ENCODE measurements at regions not wholly inside any gene's neighbourhood (a gene's known extent, or its start where the extent isn't known, plus 50 kb on each side); places are given as distances from the start of the nearest gene placed in this dataset.

DNA sequence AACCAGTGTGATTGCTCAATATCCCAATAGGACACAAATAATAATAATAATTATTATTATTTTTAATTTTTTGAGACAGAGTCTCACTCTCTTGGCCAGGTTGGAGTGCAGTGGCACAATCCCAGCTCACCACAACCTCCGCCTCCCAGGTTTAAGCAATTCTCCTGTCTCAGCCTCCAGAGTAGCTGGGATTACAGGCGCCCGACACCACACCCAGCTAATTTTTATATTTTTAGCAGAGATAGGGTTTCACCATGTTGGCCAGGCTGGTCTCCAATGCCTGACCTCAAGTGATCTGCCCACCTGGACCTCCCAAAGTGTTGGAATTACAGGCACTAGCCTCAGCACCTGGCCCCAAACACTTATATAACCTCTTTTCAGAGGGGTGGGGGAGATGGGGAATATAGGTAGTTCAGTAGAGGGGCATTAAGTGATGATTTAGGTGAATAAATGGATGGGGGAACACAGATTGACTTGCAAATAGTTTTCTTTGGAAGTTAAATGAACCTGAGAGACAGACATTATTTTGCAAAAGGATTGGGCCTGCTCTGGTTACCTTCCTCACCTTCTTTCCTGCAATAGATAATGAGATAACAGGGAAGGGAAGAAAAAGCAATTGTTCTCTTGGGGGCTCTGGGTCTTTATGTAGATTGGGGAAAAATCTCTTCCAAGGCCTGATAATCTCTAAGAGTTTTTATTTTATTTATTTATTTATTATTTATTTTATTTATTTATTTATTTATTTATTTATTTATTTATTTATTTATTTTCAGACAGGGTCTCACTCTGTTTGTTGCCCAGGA, 57.7 kb downstream of the RESF1 start (continued):
- TF ChIP-seq YY1 (tag by site-specific recombination; IDR thresholded peaks at IDR 0.05), result no peak
- no peak for TF ChIP-seq ZNF121 (tag by site-specific recombination; IDR thresholded peaks at IDR 0.05)
- TF ChIP-seq ZNF324 (tag by site-specific recombination; IDR thresholded peaks at IDR 0.05), result no peak
- TF ChIP-seq ZNF23 (tag by site-specific recombination; IDR thresholded peaks at IDR 0.05; ENCODE audit: borderline replicate concordance), result no peak
- TF ChIP-seq, protein P1, sequence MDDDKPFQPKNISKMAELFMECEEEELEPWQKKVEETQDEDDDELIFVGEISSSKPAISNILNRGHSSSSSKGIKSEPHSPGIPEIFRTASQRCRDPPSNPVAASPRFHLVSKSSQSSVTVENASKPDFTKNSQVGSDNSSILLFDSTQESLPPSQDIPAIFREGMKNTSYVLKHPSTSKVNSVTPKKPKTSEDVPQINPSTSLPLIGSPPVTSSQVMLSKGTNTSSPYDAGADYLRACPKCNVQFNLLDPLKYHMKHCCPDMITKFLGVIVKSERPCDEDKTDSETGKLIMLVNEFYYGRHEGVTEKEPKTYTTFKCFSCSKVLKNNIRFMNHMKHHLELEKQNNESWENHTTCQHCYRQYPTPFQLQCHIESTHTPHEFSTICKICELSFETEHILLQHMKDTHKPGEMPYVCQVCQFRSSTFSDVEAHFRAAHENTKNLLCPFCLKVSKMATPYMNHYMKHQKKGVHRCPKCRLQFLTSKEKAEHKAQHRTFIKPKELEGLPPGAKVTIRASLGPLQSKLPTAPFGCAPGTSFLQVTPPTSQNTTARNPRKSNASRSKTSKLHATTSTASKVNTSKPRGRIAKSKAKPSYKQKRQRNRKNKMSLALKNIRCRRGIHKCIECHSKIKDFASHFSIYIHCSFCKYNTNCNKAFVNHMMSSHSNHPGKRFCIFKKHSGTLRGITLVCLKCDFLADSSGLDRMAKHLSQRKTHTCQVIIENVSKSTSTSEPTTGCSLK (tag by site-specific recombination; IDR thresholded peaks at IDR 0.05), result no peak
- TF ChIP-seq ZNF558 (tag by site-specific recombination; IDR thresholded peaks at IDR 0.05), result peak; percentile 84
- TF ChIP-seq, protein P2, sequence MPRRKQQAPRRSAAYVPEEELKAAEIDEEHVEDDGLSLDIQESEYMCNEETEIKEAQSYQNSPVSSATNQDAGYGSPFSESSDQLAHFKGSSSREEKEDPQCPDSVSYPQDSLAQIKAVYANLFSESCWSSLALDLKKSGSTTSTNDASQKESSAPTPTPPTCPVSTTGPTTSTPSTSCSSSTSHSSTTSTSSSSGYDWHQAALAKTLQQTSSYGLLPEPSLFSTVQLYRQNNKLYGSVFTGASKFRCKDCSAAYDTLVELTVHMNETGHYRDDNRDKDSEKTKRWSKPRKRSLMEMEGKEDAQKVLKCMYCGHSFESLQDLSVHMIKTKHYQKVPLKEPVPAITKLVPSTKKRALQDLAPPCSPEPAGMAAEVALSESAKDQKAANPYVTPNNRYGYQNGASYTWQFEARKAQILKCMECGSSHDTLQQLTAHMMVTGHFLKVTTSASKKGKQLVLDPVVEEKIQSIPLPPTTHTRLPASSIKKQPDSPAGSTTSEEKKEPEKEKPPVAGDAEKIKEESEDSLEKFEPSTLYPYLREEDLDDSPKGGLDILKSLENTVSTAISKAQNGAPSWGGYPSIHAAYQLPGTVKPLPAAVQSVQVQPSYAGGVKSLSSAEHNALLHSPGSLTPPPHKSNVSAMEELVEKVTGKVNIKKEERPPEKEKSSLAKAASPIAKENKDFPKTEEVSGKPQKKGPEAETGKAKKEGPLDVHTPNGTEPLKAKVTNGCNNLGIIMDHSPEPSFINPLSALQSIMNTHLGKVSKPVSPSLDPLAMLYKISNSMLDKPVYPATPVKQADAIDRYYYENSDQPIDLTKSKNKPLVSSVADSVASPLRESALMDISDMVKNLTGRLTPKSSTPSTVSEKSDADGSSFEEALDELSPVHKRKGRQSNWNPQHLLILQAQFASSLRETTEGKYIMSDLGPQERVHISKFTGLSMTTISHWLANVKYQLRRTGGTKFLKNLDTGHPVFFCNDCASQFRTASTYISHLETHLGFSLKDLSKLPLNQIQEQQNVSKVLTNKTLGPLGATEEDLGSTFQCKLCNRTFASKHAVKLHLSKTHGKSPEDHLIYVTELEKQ (tag by site-specific recombination; IDR thresholded peaks at IDR 0.05; ENCODE audit: borderline replicate concordance), result peak; percentile 14; the same call in 1 of the 2 replicates
- TF ChIP-seq REPIN1 (tag by site-specific recombination; IDR thresholded peaks at IDR 0.05; ENCODE audit: low read depth), result no peak
- TF ChIP-seq, protein P3, sequence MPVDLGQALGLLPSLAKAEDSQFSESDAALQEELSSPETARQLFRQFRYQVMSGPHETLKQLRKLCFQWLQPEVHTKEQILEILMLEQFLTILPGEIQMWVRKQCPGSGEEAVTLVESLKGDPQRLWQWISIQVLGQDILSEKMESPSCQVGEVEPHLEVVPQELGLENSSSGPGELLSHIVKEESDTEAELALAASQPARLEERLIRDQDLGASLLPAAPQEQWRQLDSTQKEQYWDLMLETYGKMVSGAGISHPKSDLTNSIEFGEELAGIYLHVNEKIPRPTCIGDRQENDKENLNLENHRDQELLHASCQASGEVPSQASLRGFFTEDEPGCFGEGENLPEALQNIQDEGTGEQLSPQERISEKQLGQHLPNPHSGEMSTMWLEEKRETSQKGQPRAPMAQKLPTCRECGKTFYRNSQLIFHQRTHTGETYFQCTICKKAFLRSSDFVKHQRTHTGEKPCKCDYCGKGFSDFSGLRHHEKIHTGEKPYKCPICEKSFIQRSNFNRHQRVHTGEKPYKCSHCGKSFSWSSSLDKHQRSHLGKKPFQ (tag by site-specific recombination; IDR thresholded peaks at IDR 0.05), result peak; percentile 38; the same call in 1 of the 2 replicates
- TF ChIP-seq, protein P4, sequence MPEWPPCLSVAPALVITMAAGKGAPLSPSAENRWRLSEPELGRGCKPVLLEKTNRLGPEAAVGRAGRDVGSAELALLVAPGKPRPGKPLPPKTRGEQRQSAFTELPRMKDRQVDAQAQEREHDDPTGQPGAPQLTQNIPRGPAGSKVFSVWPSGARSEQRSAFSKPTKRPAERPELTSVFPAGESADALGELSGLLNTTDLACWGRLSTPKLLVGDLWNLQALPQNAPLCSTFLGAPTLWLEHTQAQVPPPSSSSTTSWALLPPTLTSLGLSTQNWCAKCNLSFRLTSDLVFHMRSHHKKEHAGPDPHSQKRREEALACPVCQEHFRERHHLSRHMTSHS (tag by site-specific recombination; IDR thresholded peaks at IDR 0.05), result no peak
- TF ChIP-seq ZNF48 (tag by site-specific recombination; IDR thresholded peaks at IDR 0.05), result no peak
- peak; percentile 94 for TF ChIP-seq ZFP37 (tag by site-specific recombination; IDR thresholded peaks at IDR 0.05)
- TF ChIP-seq, protein P5, sequence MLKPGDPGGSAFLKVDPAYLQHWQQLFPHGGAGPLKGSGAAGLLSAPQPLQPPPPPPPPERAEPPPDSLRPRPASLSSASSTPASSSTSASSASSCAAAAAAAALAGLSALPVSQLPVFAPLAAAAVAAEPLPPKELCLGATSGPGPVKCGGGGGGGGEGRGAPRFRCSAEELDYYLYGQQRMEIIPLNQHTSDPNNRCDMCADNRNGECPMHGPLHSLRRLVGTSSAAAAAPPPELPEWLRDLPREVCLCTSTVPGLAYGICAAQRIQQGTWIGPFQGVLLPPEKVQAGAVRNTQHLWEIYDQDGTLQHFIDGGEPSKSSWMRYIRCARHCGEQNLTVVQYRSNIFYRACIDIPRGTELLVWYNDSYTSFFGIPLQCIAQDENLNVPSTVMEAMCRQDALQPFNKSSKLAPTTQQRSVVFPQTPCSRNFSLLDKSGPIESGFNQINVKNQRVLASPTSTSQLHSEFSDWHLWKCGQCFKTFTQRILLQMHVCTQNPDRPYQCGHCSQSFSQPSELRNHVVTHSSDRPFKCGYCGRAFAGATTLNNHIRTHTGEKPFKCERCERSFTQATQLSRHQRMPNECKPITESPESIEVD (tag by site-specific recombination; IDR thresholded peaks at IDR 0.05), result no peak
- TF ChIP-seq, protein P6, sequence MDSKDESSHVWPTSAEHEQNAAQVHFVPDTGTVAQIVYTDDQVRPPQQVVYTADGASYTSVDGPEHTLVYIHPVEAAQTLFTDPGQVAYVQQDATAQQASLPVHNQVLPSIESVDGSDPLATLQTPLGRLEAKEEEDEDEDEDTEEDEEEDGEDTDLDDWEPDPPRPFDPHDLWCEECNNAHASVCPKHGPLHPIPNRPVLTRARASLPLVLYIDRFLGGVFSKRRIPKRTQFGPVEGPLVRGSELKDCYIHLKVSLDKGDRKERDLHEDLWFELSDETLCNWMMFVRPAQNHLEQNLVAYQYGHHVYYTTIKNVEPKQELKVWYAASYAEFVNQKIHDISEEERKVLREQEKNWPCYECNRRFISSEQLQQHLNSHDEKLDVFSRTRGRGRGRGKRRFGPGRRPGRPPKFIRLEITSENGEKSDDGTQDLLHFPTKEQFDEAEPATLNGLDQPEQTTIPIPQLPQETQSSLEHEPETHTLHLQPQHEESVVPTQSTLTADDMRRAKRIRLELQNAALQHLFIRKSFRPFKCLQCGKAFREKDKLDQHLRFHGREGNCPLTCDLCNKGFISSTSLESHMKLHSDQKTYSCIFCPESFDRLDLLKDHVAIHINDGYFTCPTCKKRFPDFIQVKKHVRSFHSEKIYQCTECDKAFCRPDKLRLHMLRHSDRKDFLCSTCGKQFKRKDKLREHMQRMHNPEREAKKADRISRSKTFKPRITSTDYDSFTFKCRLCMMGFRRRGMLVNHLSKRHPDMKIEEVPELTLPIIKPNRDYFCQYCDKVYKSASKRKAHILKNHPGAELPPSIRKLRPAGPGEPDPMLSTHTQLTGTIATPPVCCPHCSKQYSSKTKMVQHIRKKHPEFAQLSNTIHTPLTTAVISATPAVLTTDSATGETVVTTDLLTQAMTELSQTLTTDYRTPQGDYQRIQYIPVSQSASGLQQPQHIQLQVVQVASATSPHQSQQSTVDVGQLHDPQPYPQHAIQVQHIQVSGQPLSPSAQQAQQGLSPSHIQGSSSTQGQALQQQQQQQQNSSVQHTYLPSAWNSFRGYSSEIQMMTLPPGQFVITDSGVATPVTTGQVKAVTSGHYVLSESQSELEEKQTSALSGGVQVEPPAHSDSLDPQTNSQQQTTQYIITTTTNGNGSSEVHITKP (tag by site-specific recombination; IDR thresholded peaks at IDR 0.05), result no peak
- TF ChIP-seq, protein P7, sequence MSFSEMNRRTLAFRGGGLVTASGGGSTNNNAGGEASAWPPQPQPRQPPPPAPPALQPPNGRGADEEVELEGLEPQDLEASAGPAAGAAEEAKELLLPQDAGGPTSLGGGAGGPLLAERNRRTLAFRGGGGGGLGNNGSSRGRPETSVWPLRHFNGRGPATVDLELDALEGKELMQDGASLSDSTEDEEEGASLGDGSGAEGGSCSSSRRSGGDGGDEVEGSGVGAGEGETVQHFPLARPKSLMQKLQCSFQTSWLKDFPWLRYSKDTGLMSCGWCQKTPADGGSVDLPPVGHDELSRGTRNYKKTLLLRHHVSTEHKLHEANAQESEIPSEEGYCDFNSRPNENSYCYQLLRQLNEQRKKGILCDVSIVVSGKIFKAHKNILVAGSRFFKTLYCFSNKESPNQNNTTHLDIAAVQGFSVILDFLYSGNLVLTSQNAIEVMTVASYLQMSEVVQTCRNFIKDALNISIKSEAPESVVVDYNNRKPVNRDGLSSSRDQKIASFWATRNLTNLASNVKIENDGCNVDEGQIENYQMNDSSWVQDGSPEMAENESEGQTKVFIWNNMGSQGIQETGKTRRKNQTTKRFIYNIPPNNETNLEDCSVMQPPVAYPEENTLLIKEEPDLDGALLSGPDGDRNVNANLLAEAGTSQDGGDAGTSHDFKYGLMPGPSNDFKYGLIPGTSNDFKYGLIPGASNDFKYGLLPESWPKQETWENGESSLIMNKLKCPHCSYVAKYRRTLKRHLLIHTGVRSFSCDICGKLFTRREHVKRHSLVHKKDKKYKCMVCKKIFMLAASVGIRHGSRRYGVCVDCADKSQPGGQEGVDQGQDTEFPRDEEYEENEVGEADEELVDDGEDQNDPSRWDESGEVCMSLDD (tag by site-specific recombination; IDR thresholded peaks at IDR 0.05), result no peak
- TF ChIP-seq ZNF654 (tag by site-specific recombination; IDR thresholded peaks at IDR 0.05; ENCODE audit: low read depth), result peak; percentile 61
- TF ChIP-seq, protein P8, sequence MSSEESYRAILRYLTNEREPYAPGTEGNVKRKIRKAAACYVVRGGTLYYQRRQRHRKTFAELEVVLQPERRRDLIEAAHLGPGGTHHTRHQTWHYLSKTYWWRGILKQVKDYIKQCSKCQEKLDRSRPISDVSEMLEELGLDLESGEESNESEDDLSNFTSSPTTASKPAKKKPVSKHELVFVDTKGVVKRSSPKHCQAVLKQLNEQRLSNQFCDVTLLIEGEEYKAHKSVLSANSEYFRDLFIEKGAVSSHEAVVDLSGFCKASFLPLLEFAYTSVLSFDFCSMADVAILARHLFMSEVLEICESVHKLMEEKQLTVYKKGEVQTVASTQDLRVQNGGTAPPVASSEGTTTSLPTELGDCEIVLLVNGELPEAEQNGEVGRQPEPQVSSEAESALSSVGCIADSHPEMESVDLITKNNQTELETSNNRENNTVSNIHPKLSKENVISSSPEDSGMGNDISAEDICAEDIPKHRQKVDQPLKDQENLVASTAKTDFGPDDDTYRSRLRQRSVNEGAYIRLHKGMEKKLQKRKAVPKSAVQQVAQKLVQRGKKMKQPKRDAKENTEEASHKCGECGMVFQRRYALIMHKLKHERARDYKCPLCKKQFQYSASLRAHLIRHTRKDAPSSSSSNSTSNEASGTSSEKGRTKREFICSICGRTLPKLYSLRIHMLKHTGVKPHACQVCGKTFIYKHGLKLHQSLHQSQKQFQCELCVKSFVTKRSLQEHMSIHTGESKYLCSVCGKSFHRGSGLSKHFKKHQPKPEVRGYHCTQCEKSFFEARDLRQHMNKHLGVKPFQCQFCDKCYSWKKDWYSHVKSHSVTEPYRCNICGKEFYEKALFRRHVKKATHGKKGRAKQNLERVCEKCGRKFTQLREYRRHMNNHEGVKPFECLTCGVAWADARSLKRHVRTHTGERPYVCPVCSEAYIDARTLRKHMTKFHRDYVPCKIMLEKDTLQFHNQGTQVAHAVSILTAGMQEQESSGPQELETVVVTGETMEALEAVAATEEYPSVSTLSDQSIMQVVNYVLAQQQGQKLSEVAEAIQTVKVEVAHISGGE (tag by site-specific recombination; conservative IDR thresholded peaks at IDR 0.05; ENCODE audit: low read depth), result peak; percentile 89

Measured in HEK293 (cell line).